ENCODE measurements at regions not wholly inside any gene's neighbourhood (a gene's known extent, or its start where the extent isn't known, plus 50 kb on each side); places are given as distances from the start of the nearest gene placed in this dataset.

GRCh38 chr2:234271338-234271737 is 220.8 kb downstream of the SPP2 start:
- H3K27ac ChIP-seq (ENCODE audit: low read depth, low read length) = no peak overlapping the region
- POLR2A ChIA-PET = no interaction called here
- no peaks in the 10 kb centered on the region for H4K20me1 ChIP-seq (ENCODE audit: insufficient read depth)

More at GRCh38 chr2:234271338-234271737, 220.8 kb downstream of the SPP2 start:
- ATAC-seq = peak; percentile 55; the same call in 1 of the 2 replicates
- no peaks in the 10 kb centered on the region for H3K27me3 ChIP-seq (ENCODE audit: insufficient read depth, low read length)
- H3K9ac ChIP-seq (ENCODE audit: low read length) = no peak overlapping the region
- H3K9me3 ChIP-seq (ENCODE audit: control insufficient read depth in 1 of 2, insufficient read depth in 1 of 2, low read depth in 1 of 2, low read length in 2 of 2) = no peaks in the 10 kb centered on the region
- intact Hi-C loops (cut with micrococcal nuclease) = no loop called here
- no peak overlapping the region for H3K4me2 ChIP-seq (ENCODE audit: low read length)
- H3K4me3 ChIP-seq (replicated peaks in 1 of 2; ENCODE audit: low read depth in 1 of 2, low read length in 2 of 2) = no peak overlapping the region
- CTCF ChIA-PET = interaction anchor here (0.6 to 1.6 kb wide), 8 partner anchors 10 to 136 kb away, joined by 3 to 7 read pairs (median 4); no protein-coding TSS in a partner anchor
- no TSS peak for BruUV-seq (replicated peaks)
- no peaks in the 10 kb centered on the region for H3K36me3 ChIP-seq (ENCODE audit: control insufficient read depth in 1 of 2, insufficient read depth in 2 of 2, low read length in 2 of 2)
- DNase-seq (ENCODE audit: low read depth, low spot score) = no peak
- RAD21 ChIA-PET (ENCODE audit: low non-redundant PET in 1 of 2, low total read pairs in 2 of 2, uncharacterized antibody in 2 of 2, unreplicated experiment in 2 of 2) = no interaction called here
- no peaks in the 10 kb centered on the region for H3K79me2 ChIP-seq (ENCODE audit: insufficient read depth, low read length)
- H3K4me1 ChIP-seq (ENCODE audit: control insufficient read depth in 1 of 2, insufficient read depth in 2 of 2, low read length in 2 of 2) = peaks cover 0 to 6% of the 10 kb centered on the region in 2 experiments; a peak in 2 of 4 replicates
- H2AFZ ChIP-seq (ENCODE audit: low read depth, low read length, poor library complexity, severe bottlenecking) = no peak overlapping the region
- no peaks in the 10 kb centered on the region; the same call in 1 of the 2 replicates for H3K9me2 ChIP-seq (ENCODE audit: insufficient read depth)
- TF ChIP-seq CBX3 (IDR thresholded peaks at IDR 0.05; ENCODE audit: low read depth) (no peak), MAX (IDR thresholded peaks at IDR 0.05) (no peak), EGR1 (IDR thresholded peaks at IDR 0.05; ENCODE audit: low read depth) (no peak), TCF7L2 (IDR thresholded peaks at IDR 0.05; ENCODE audit: borderline replicate concordance, extremely low read depth, insufficient read depth, insufficient read length) (no peak), EZH2phosphoT487 (IDR thresholded peaks at IDR 0.05; ENCODE audit: borderline replicate concordance) (no peak), ATF3 (IDR thresholded peaks at IDR 0.05) (no peak), EZH2 (IDR thresholded peaks at IDR 0.05) (no peak), ELF1 (IDR thresholded peaks at IDR 0.05; ENCODE audit: borderline replicate concordance, low read depth) (no peak), SP1 (IDR thresholded peaks at IDR 0.05; ENCODE audit: low read depth) (no peak), ZNF274 (IDR thresholded peaks at IDR 0.05; ENCODE audit: low read depth, low read length) (no peak), REST (IDR thresholded peaks at IDR 0.05; ENCODE audit: low read depth) (no peak), ZBTB33 (IDR thresholded peaks at IDR 0.05; ENCODE audit: extremely low read depth, insufficient replicate concordance, low read length) (no peak), SRF (IDR thresholded peaks at IDR 0.05; ENCODE audit: low read depth) (no peak), FOSL1 (IDR thresholded peaks at IDR 0.05; ENCODE audit: low read depth) (no peak), POLR2AphosphoS5 (IDR thresholded peaks at IDR 0.05; ENCODE audit: low read depth, low read length) (no peak), JUND (IDR thresholded peaks at IDR 0.05) (no peak), POLR2A (IDR thresholded peaks at IDR 0.05; ENCODE audit: borderline replicate concordance, extremely low read depth, insufficient read depth, insufficient read length) (no peak), ZFX (IDR thresholded peaks at IDR 0.05) (no peak), CTCF (IDR thresholded peaks at IDR 0.05 in 2 of 3, conservative IDR thresholded peaks at IDR 0.05 in 1 of 3; ENCODE audit: borderline replicate concordance in 1 of 3, insufficient read depth in 1 of 3, low read depth in 2 of 3, low read length in 2 of 3) (no peak)

Data from HCT116 (cell line).